Glutamatergic neuron (in vitro differentiated cells): ENCODE measurements at regions not wholly inside any gene's neighbourhood (a gene's known extent, or its start where the extent isn't known, plus 50 kb on each side); places are given as distances from the start of the nearest gene placed in this dataset.

Experiments used
- DNase-seq: peaks from one replicate; pipeline ENCODE4 v3.0.0; 2022
- H3K27ac Mint-ChIP-seq: one replicate; pipeline ENCODE4 v1.8.0; 2020; ENCODE audit warnings: mild to moderate bottlenecking, mixed read lengths, inconsistent platforms; ENCODE audit not compliant: unreplicated experiment
- H3K27me3 Mint-ChIP-seq: one replicate; pipeline ENCODE4 v1.8.0; 2020; ENCODE audit warnings: mild to moderate bottlenecking, moderate library complexity, mixed read lengths, inconsistent platforms; ENCODE audit not compliant: unreplicated experiment
- H3K36me3 Mint-ChIP-seq: one replicate; pipeline ENCODE4 v1.8.0; 2020; ENCODE audit warnings: mild to moderate bottlenecking, mixed read lengths, inconsistent platforms; ENCODE audit not compliant: unreplicated experiment
- H3K4me1 Mint-ChIP-seq: one replicate; pipeline ENCODE4 v1.8.0; 2020; ENCODE audit warnings: mild to moderate bottlenecking, low read depth, mixed read lengths, inconsistent platforms; ENCODE audit not compliant: unreplicated experiment
- H3K4me3 Mint-ChIP-seq: one replicate; pipeline ENCODE4 v1.8.0; 2020; ENCODE audit warnings: mild to moderate bottlenecking, mixed read lengths, inconsistent platforms; ENCODE audit not compliant: unreplicated experiment
- H3K9me3 Mint-ChIP-seq: one replicate; pipeline ENCODE4 v1.8.0; 2020; ENCODE audit warnings: mild to moderate bottlenecking, moderate library complexity, mixed read lengths, inconsistent platforms; ENCODE audit not compliant: unreplicated experiment
- CTCF ChIP-seq: fragments of 200-600 bp; sonication (generic); IDR thresholded peaks from one replicate; pipeline ENCODE4 v1.5.0; 2021; ENCODE audit not compliant: partially characterized antibody, unreplicated experiment

- peaks cover 5% of the 10 kb centered on the region for H3K9me3 Mint-ChIP-seq
- no peak overlapping the region for H3K27ac Mint-ChIP-seq
- no peaks in the 10 kb centered on the region for H3K27me3 Mint-ChIP-seq
- H3K4me3 Mint-ChIP-seq = no peak overlapping the region
- no peaks in the 10 kb centered on the region for H3K4me1 Mint-ChIP-seq
- no peaks in the 10 kb centered on the region for H3K36me3 Mint-ChIP-seq
- DNase-seq = no peak
- TF ChIP-seq CTCF = no peak
Measured at GRCh38 chr11:71331631-71332030, 79.3 kb upstream of the SHANK2 start.

GRCh38 chr11:71330996-71331395 lies 78.6 kb upstream of the SHANK2 start:
- no peaks in the 10 kb centered on the region for H3K36me3 Mint-ChIP-seq
- no peak overlapping the region for H3K27ac Mint-ChIP-seq
- no peak overlapping the region for H3K4me3 Mint-ChIP-seq
- H3K27me3 Mint-ChIP-seq = no peaks in the 10 kb centered on the region
- TF ChIP-seq CTCF = no peak
- no peaks in the 10 kb centered on the region for H3K4me1 Mint-ChIP-seq
- H3K9me3 Mint-ChIP-seq = peaks cover 5% of the 10 kb centered on the region
- no peak for DNase-seq

- no peaks in the 10 kb centered on the region for H3K4me1 Mint-ChIP-seq
- no peak overlapping the region for H3K27ac Mint-ChIP-seq
- H3K36me3 Mint-ChIP-seq = no peaks in the 10 kb centered on the region
- no peak for TF ChIP-seq CTCF
- no peaks in the 10 kb centered on the region for H3K27me3 Mint-ChIP-seq
- H3K4me3 Mint-ChIP-seq = no peak overlapping the region
- peaks cover 5% of the 10 kb centered on the region for H3K9me3 Mint-ChIP-seq
- DNase-seq = no peak
Measured at GRCh38 chr11:71330349-71330748, 78.0 kb upstream of the SHANK2 start.

GRCh38 chr11:71329786-71330185 lies 77.4 kb upstream of the SHANK2 start:
- no peaks in the 10 kb centered on the region for H3K27me3 Mint-ChIP-seq
- no peak for TF ChIP-seq CTCF

GRCh38 chr11:71329165-71329510 lies 76.8 kb upstream of the SHANK2 start:
- no peaks in the 10 kb centered on the region for H3K4me1 Mint-ChIP-seq
- H3K9me3 Mint-ChIP-seq = peaks cover 8% of the 10 kb centered on the region
- no peaks in the 10 kb centered on the region for H3K36me3 Mint-ChIP-seq
- no peak for DNase-seq
- H3K27ac Mint-ChIP-seq = no peak overlapping the region
- H3K27me3 Mint-ChIP-seq = no peaks in the 10 kb centered on the region
- H3K4me3 Mint-ChIP-seq = no peak overlapping the region
- no peak for TF ChIP-seq CTCF

More at GRCh38 chr11:71329786-71330185, 77.4 kb upstream of the SHANK2 start:
- Mint-ChIP-seq H3K4me1 (no peaks in the 10 kb centered on the region), H3K9me3 (peaks cover 5% of the 10 kb centered on the region), H3K4me3 (no peak overlapping the region), H3K36me3 (no peaks in the 10 kb centered on the region), H3K27ac (no peak overlapping the region)
- no peak for DNase-seq
